K562 (cell line): ENCODE measurements at regions not wholly inside any gene's neighbourhood (a gene's known extent, or its start where the extent isn't known, plus 50 kb on each side); places are given as distances from the start of the nearest gene placed in this dataset.

Experiments used
- ATAC-seq: fragments of 200-7000 bp; cut with Tn5 transposase; 3 replicates; pipeline ENCODE4 v1.9.1; 2020; ENCODE audit warnings: moderate library complexity
- BruUV-seq: library from RNA; stranded (reverse); fragments of 400-500 nt; replicated peaks from 2 replicates; lab custom pipeline; 2021; lab: Mats Ljungman, UMichigan
- CTCF ChIA-PET: fragments of 300-600 bp; formaldehyde crosslinking; extraction: SDS; loops from one replicate; lab custom pipeline; 2021; ENCODE audit warnings: low intra/inter-chr PET ratio; lab: Yijun Ruan, JAX
- POLR2A ChIA-PET: fragments of 300-600, 350-650 bp; sonication (Branson Sonifier 250); formaldehyde crosslinking; extraction: SDS; loops from one replicate; lab custom pipeline; 2021; ENCODE audit warnings: antibody characterized with exemption, inconsistent platforms; lab: Yijun Ruan, JAX
- DNase-seq, 4 experiments: peaks; one replicate each; pipeline versions ENCODE4 v3.0.0 to v3.0.0-alpha.2; 2011 to 2018; ENCODE audit warnings: low spot score in 3 of 4, mixed read lengths in 3 of 4; ENCODE audit errors: extremely low read depth in 1 of 4
- FAIRE-seq: peaks from 2 replicates; lab custom pipeline; 2011; peaks lifted over from hg19 to GRCh38; lab: Jason Lieb, UNC
- H2AFZ ChIP-seq: 2 replicates; pipeline ENCODE4 v1.6.0; 2011; ENCODE audit warnings: low read depth, low read length, control low read depth, inconsistent platforms
- H3K27ac ChIP-seq: fragments of 200-600 bp; 3 replicates; pipeline ENCODE4 v1.8.0; 2011; ENCODE audit warnings: low read depth, mild to moderate bottlenecking, control low read depth, inconsistent platforms, low read length, moderate library complexity, mixed read lengths; ENCODE audit errors: extremely low read depth
- H3K27me3 ChIP-seq, 2 experiments: fragments of 300-600 bp in 1 of 2; 2 replicates in 1 of 2; 3 replicates in 1 of 2; pipeline versions ENCODE4 v1.6.0 to v1.8.0; 2011; ENCODE audit warnings: inconsistent platforms in 2 of 2, low read length in 2 of 2, mild to moderate bottlenecking in 1 of 2, mixed read lengths in 1 of 2, moderate library complexity in 1 of 2; ENCODE audit not compliant: control insufficient read depth in 2 of 2, insufficient read depth in 2 of 2
- H3K36me3 ChIP-seq: fragments of 300-600 bp; 3 replicates; pipeline ENCODE4 v1.8.0; 2011; ENCODE audit warnings: mild to moderate bottlenecking, low read length, inconsistent platforms; ENCODE audit not compliant: control insufficient read depth, insufficient read depth
- H3K4me1 ChIP-seq, 2 experiments: fragments of 200-600 bp in 1 of 2; replicated peaks in 1 of 2; 2 replicates in 1 of 2; 3 replicates in 1 of 2; pipeline versions ENCODE4 v1.5.1 to v1.8.0; 2011; ENCODE audit warnings: inconsistent platforms in 2 of 2, low read length in 2 of 2, mild to moderate bottlenecking in 1 of 2, mixed read lengths in 1 of 2, moderate library complexity in 1 of 2; ENCODE audit not compliant: control insufficient read depth in 2 of 2, insufficient read depth in 2 of 2
- H3K4me2 ChIP-seq: 2 replicates; pipeline ENCODE4 v1.6.1; 2011; ENCODE audit warnings: low read length, control low read depth, inconsistent platforms, mixed read lengths; ENCODE audit not compliant: insufficient read depth
- H3K4me3 ChIP-seq: fragments of 200-600 bp; sonication (generic), shearing (Covaris generic); 2 replicates; pipeline ENCODE4 v1.5.1; 2016; ENCODE audit warnings: control low read depth, inconsistent platforms
- H3K79me2 ChIP-seq: fragments of 200-600 bp; 3 replicates; pipeline ENCODE4 v1.8.0; 2011; ENCODE audit warnings: low read length, inconsistent platforms; ENCODE audit not compliant: control insufficient read depth, insufficient read depth
- H3K9ac ChIP-seq, 2 experiments: 2 replicates each; pipeline versions ENCODE4 v1.6.0 to v1.6.1; 2011; ENCODE audit warnings: low read depth in 2 of 2, low read length in 2 of 2, control low read depth in 1 of 2, inconsistent platforms in 1 of 2, mild to moderate bottlenecking in 1 of 2, mixed read lengths in 1 of 2; ENCODE audit not compliant: insufficient read depth in 1 of 2
- H3K9me1 ChIP-seq: one replicate; pipeline ENCODE4 v1.6.0; 2011; ENCODE audit warnings: inconsistent platforms, mild to moderate bottlenecking, low read length, moderate library complexity; ENCODE audit not compliant: control insufficient read depth, insufficient read depth
- H3K9me3 ChIP-seq: replicated peaks from 2 replicates; pipeline ENCODE4 v1.5.1; 2011; ENCODE audit warnings: low read depth, low read length, inconsistent platforms; ENCODE audit not compliant: control insufficient read depth, insufficient read depth
- H4K20me1 ChIP-seq: replicated peaks from 2 replicates; pipeline ENCODE4 v1.6.1; 2011; ENCODE audit warnings: low read length, inconsistent platforms, mixed read lengths; ENCODE audit not compliant: control insufficient read depth, insufficient read depth
- SNRNP70 ChIP-seq: fragments of 200-400 bp; formaldehyde crosslinking; optimal IDR thresholded peaks from 2 replicates; pipeline ENCODE3; 2017; ENCODE audit warnings: low read depth, low read length
- ZC3H11A ChIP-seq: IDR thresholded peaks from 2 replicates; pipeline ENCODE4 v1.6.1; 2012; ENCODE audit warnings: low read depth, low read length, improper control_type of control experiment
- ZC3H4 ChIP-seq: sonication (generic); formaldehyde crosslinking; IDR thresholded peaks from 2 replicates; pipeline ENCODE4 v1.9.0; 2021; ENCODE audit warnings: missing genetic modification reagents, borderline replicate concordance
- ZKSCAN8 ChIP-seq: fragments of 200-800 bp; sonication (Bioruptor generic); IDR thresholded peaks from 2 replicates; pipeline ENCODE4 v1.6.1; 2016; ENCODE audit warnings: missing genetic modification characterization, missing compliant biosample characterization
- WGBS: fragments of 100-300 bp; shearing (Covaris generic); methylation state at CpG from one replicate; pipeline ENCODE4 v1.1.6; 2016; ENCODE audit warnings: low coverage, mixed read lengths; ENCODE audit not compliant: insufficient coverage; ENCODE audit errors: missing lambda C conversion rate; 5-methylcytosine and 5-hydroxymethylcytosine counted together
- in situ Hi-C: fragments of 300-500 bp; cut with MboI; formaldehyde crosslinking; loops from 4 replicates; pipeline ENCODE4 v1.15.0; 2018; ENCODE audit warnings: inconsistent platforms, mixed read lengths
- intact Hi-C: fragments of 100-400 bp; cut with micrococcal nuclease; formaldehyde crosslinking; loops from 2 replicates; pipeline ENCODE4 v1.14.2; 2022
- TF ChIP-seq, protein P1 (sequence below): sonication (generic); formaldehyde crosslinking; IDR thresholded peaks from 2 replicates; pipeline ENCODE4 v1.8.0; 2022; ENCODE audit warnings: mild to moderate bottlenecking, missing genetic modification reagents
- TF ChIP-seq, protein P2 (sequence below): fragments of 250-450 bp; sonication (Bioruptor Pico); IDR thresholded peaks from 2 replicates; pipeline ENCODE4 v1.5.0; 2022; ENCODE audit warnings: mild to moderate bottlenecking
- TF ChIP-seq, protein P3 (sequence below): sonication (generic); formaldehyde crosslinking; IDR thresholded peaks from 2 replicates; pipeline ENCODE4 v1.8.0; 2022; ENCODE audit warnings: mild to moderate bottlenecking, missing genetic modification reagents

DNA sequence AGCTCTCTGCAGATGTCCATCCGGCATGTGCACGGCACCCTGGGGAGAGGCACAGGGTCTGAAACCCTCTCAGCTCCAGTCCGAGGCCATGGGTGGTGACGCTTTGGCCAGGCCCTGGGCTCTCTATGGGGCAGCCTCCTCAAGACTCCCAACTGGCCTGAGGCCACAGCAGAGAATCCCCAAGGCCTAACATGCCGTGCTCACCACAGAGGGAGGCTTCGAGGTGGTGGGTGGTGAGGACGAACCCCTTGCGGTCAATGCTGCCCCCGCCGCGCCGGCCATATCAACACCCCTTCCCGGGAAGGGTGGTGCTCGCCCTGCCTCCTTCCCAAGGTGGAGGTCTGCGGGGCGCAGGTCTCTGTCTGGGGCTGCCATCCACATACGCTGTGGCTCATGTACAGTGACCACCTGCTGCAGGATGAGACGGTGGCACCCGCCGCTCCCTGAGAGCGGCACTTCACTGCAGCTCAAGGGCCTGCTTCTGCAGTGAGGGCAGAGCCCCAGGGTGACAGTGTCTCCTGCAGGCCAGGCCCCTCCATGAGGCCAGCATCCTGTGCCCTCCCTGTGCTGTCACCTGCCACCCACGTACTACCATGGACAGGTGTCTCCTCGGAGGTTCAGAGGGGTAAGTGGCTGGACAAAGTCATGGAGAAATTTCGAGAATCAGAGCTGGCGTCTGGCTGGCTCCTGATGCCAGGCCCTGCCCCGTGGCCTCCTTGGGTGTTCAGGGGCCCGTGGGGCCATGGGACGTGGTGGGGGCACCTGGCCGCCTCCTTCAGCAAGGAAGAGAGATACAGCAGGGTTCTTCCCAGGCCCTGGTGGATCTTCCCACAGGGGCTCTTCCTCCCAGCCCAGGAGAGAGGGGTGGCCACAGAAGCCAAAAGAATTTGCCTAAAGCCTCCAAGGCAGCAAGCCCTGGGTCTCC, 54.6 kb upstream of the ACSF3 start:
- no peak for FAIRE-seq
- Histone ChIP-seq H3K27ac (no peak overlapping the region), H3K9me3 (no peaks in the 10 kb centered on the region), H3K4me1 (peaks cover 11 to 87% of the 10 kb centered on the region in 2 experiments; a peak in 4 of 5 replicates), H4K20me1 (peaks cover 22% of the 10 kb centered on the region; the same call in 1 of the 2 replicates), H3K9ac (peak overlapping the region in 1 of 2 experiments; percentile 26; a peak in 1 of 4 replicates), H3K4me3 (no peak overlapping the region), H3K36me3 (no peaks in the 10 kb centered on the region), H3K9me1 (peaks cover 3% of the 10 kb centered on the region), H3K27me3 (peaks cover 37 to 80% of the 10 kb centered on the region in 2 experiments; a peak in 4 of 5 replicates), H3K79me2 (no peaks in the 10 kb centered on the region), H3K4me2 (0 out of 2 replicates have a peak overlapping the region, but pooled peaks have one; percentile 11), H2AFZ (no peak overlapping the region)
- TF ChIP-seq ZKSCAN8 (CRISPR knock-in tag) (no peak), ZC3H4 (CRISPR knock-in tag) (no peak), ZC3H11A (no peak), SNRNP70 (no peak)
- TF ChIP-seq, protein P1, sequence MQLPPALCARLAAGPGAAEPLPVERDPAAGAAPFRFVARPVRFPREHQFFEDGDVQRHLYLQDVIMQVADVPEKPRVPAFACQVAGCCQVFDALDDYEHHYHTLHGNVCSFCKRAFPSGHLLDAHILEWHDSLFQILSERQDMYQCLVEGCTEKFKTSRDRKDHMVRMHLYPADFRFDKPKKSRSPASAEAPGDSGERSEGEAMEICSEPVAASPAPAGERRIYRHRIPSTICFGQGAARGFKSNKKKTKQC: no peak
- TF ChIP-seq, protein P2, sequence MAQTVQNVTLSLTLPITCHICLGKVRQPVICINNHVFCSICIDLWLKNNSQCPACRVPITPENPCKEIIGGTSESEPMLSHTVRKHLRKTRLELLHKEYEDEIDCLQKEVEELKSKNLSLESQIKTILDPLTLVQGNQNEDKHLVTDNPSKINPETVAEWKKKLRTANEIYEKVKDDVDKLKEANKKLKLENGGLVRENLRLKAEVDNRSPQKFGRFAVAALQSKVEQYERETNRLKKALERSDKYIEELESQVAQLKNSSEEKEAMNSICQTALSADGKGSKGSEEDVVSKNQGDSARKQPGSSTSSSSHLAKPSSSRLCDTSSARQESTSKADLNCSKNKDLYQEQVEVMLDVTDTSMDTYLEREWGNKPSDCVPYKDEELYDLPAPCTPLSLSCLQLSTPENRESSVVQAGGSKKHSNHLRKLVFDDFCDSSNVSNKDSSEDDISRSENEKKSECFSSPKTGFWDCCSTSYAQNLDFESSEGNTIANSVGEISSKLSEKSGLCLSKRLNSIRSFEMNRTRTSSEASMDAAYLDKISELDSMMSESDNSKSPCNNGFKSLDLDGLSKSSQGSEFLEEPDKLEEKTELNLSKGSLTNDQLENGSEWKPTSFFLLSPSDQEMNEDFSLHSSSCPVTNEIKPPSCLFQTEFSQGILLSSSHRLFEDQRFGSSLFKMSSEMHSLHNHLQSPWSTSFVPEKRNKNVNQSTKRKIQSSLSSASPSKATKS (CRISPR knock-in tag): no peak
- TF ChIP-seq, protein P3, sequence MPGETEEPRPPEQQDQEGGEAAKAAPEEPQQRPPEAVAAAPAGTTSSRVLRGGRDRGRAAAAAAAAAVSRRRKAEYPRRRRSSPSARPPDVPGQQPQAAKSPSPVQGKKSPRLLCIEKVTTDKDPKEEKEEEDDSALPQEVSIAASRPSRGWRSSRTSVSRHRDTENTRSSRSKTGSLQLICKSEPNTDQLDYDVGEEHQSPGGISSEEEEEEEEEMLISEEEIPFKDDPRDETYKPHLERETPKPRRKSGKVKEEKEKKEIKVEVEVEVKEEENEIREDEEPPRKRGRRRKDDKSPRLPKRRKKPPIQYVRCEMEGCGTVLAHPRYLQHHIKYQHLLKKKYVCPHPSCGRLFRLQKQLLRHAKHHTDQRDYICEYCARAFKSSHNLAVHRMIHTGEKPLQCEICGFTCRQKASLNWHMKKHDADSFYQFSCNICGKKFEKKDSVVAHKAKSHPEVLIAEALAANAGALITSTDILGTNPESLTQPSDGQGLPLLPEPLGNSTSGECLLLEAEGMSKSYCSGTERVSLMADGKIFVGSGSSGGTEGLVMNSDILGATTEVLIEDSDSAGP (CRISPR knock-in tag): no peak
- in situ Hi-C loops (no loop called here), intact Hi-C loops (no loop called here)
- ChIA-PET CTCF (no interaction called here), POLR2A (interaction anchor here (0.5 to 1.4 kb wide), 2 partner anchors 13 to 203 kb away, joined by 3 to 5 read pairs; no protein-coding TSS in a partner anchor)
- no peak for DNase-seq
- no TSS peak for BruUV-seq
- 27% methylated on average over 28 of the region's 29 CpGs for WGBS
- no peak for ATAC-seq
